C4-2B (cell line): ENCODE measurements at regions not wholly inside any gene's neighbourhood (a gene's known extent, or its start where the extent isn't known, plus 50 kb on each side); places are given as distances from the start of the nearest gene placed in this dataset.

Experiments
- ZFX ChIP-seq: fragments of 450-650 bp; IDR thresholded peaks from 2 replicates; pipeline ENCODE4 v1.6.1; 2017
- TF ChIP-seq, protein P1 (sequence below): fragments of 450-650 bp; conservative IDR thresholded peaks from 2 replicates; pipeline ENCODE4 v1.5.1; 2017; ENCODE audit warnings: mild to moderate bottlenecking

DNA sequence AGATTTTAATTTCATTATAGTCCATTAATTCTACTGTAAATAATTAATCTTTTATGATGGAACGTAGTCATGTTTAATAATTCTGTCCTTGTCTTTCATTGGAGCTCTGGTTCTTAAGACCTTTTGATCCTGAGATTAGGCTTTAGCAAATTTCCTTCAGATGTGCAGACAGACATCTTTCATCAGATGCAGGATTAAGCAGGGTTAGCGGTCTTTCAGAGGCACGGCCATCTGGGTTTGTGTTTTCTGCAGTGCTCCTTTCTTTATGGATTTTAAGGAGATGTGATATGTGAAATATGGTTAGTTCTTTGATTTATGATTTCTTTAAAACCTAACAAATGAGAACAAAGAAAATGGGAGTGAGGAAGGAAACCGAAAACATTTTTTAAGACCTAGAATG lies 643.9 kb upstream of the SGCG start:
- TF ChIP-seq, protein P1, sequence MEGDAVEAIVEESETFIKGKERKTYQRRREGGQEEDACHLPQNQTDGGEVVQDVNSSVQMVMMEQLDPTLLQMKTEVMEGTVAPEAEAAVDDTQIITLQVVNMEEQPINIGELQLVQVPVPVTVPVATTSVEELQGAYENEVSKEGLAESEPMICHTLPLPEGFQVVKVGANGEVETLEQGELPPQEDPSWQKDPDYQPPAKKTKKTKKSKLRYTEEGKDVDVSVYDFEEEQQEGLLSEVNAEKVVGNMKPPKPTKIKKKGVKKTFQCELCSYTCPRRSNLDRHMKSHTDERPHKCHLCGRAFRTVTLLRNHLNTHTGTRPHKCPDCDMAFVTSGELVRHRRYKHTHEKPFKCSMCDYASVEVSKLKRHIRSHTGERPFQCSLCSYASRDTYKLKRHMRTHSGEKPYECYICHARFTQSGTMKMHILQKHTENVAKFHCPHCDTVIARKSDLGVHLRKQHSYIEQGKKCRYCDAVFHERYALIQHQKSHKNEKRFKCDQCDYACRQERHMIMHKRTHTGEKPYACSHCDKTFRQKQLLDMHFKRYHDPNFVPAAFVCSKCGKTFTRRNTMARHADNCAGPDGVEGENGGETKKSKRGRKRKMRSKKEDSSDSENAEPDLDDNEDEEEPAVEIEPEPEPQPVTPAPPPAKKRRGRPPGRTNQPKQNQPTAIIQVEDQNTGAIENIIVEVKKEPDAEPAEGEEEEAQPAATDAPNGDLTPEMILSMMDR = no peak
- TF ChIP-seq ZFX = no peak
